Astrocyte of the cerebellum (primary cell): ENCODE measurements at regions not wholly inside any gene's neighbourhood (a gene's known extent, or its start where the extent isn't known, plus 50 kb on each side); places are given as distances from the start of the nearest gene placed in this dataset.
"Not testable (repeated sequence)": the region's sequence is repeated elsewhere in the genome, so short reads cannot be mapped to it uniquely, and the experiment has no call there.

ENCODE experiments used
- DNase-seq: peaks from one replicate; pipeline ENCODE4 v3.0.0-alpha.2; 2011; ENCODE audit warnings: low read depth
- H3K4me3 ChIP-seq: 2 replicates; pipeline ENCODE4 v1.5.1; 2011; ENCODE audit warnings: mild to moderate bottlenecking, low read depth, low read length, moderate library complexity
- CTCF ChIP-seq: IDR thresholded peaks from 2 replicates; pipeline ENCODE4 v1.5.1; 2012; ENCODE audit warnings: low read length, low read depth, moderate library complexity, mild to moderate bottlenecking; ENCODE audit errors: missing control alignments
- in situ Hi-C: cut with HindIII; loops from 2 replicates; pipeline ENCODE4 v1.10.0; 2017; ENCODE audit warnings: low sequenced_read_pairs

- in situ Hi-C loops = no loop called here
- no peak for DNase-seq
- no peak overlapping the region for H3K4me3 ChIP-seq
- no peak for TF ChIP-seq CTCF
Measured at GRCh38 chr15:31609906-31610305, 283.3 kb downstream of the KLF13 start.

GRCh38 chr15:31615643-31616415 lies 289.2 kb downstream of the KLF13 start:
- no peak for DNase-seq

GRCh38 chr15:31623297-31623696 lies 296.7 kb downstream of the KLF13 start:
- in situ Hi-C loops = not testable (repeated sequence)

More at GRCh38 chr15:31615643-31616415, 289.2 kb downstream of the KLF13 start:
- in situ Hi-C loops = no loop called here
- no peak for TF ChIP-seq CTCF
- no peak overlapping the region for H3K4me3 ChIP-seq

GRCh38 chr15:31624115-31624514 lies 297.5 kb downstream of the KLF13 start:
- in situ Hi-C loops, DNase-seq, H3K4me3 ChIP-seq: not testable (repeated sequence)

More at GRCh38 chr15:31623297-31623696, 296.7 kb downstream of the KLF13 start:
- not testable (repeated sequence) for H3K4me3 ChIP-seq, DNase-seq

- in situ Hi-C loops, H3K4me3 ChIP-seq, DNase-seq: not testable (repeated sequence)
Measured at GRCh38 chr15:31635715-31636114, 309.1 kb downstream of the KLF13 start.

GRCh38 chr15:31636911-31637310 lies 310.3 kb downstream of the KLF13 start:
- H3K4me3 ChIP-seq, in situ Hi-C loops, DNase-seq: not testable (repeated sequence)

GRCh38 chr15:31643955-31644354 lies 317.3 kb downstream of the KLF13 start:
- DNase-seq, in situ Hi-C loops, H3K4me3 ChIP-seq: not testable (repeated sequence)

GRCh38 chr15:31644761-31645160 lies 318.1 kb downstream of the KLF13 start:
- in situ Hi-C loops, H3K4me3 ChIP-seq, DNase-seq: not testable (repeated sequence)

GRCh38 chr15:31647337-31647826 lies 320.7 kb downstream of the KLF13 start:
- DNase-seq, in situ Hi-C loops, H3K4me3 ChIP-seq: not testable (repeated sequence)

GRCh38 chr15:31649634-31650033 lies 323.0 kb downstream of the KLF13 start:
- in situ Hi-C loops, DNase-seq, H3K4me3 ChIP-seq: not testable (repeated sequence)

GRCh38 chr15:31650055-31650701 lies 323.5 kb downstream of the KLF13 start:
- peak; percentile 18 for TF ChIP-seq CTCF
- DNase-seq, in situ Hi-C loops, H3K4me3 ChIP-seq: not testable (repeated sequence)

- DNase-seq, H3K4me3 ChIP-seq, in situ Hi-C loops: not testable (repeated sequence)
Measured at GRCh38 chr15:31656915-31657314, 330.3 kb downstream of the KLF13 start.
